HG02981 (cell line): ENCODE measurements at regions not wholly inside any gene's neighbourhood (a gene's known extent, or its start where the extent isn't known, plus 50 kb on each side); places are given as distances from the start of the nearest gene placed in this dataset.

Experiments used
- ATAC-seq: cut with Tn5 transposase; IDR thresholded peaks from one replicate; pipeline ENCODE4 v1.9.1; 2021; ENCODE audit warnings: mild to moderate bottlenecking, moderate library complexity; ENCODE audit not compliant: unreplicated experiment

DNA sequence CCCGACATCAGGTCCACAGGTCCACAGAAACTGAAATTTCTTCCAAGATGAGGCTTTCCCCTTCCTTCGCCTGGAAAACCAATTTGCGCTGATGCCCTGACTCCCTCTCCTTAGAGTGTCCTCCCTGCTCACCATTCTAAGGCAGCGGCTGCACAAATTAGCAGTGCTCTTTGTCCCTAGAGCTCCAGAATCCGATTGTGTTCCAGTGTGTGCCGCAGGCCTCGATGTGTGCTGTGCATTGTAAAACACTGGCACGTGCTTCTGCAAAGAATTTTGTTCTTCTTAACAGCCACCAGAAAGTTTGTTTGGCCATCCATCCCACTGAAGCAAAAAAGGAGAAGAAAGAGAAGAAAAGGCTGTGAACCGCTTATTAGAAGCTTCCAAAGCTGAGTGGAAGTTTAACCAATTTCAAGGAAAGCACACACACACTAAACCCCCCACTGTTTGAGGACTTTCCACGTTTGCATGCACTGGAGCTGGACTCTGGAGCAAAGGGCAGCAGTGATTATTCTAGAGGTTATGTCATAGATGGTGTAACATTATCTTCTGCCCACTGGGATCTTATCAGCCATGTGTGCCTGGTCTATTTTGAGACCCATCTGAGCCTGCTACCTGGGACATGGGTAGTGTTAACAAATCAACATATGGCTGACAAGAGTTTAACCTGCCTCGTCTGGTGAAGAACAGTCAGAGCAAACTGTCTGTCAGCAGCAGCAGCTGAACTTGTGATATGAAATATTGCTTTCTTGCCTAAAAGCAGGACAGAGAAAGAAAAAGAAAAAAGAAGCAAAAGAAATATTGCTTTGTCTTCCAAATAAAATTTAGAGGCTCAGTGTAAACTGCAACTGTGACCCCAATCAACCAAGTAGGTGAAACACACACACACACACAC, 64.9 kb upstream of the RREB1 start:
- ATAC-seq, result no peak

DNA sequence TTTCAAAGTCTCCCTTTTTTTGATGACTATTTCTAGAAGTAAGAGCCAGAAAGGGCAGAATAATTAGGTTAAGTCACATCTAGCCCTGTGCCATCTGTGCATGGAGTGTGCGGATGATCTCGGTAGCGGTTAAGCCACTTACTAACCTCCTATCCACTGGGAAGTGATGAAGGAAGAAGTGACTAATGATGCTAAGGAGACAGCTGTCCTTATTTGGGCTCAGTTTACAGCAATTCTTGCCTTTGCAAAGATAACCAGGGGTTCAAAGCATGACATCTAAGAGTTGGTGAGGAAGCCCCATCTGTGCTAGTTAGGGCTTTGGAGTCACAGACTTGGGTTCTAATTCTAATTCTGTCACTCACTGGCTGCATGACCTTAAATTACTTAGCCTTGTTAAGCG, 62.4 kb upstream of the RREB1 start:
- no peak for ATAC-seq

DNA sequence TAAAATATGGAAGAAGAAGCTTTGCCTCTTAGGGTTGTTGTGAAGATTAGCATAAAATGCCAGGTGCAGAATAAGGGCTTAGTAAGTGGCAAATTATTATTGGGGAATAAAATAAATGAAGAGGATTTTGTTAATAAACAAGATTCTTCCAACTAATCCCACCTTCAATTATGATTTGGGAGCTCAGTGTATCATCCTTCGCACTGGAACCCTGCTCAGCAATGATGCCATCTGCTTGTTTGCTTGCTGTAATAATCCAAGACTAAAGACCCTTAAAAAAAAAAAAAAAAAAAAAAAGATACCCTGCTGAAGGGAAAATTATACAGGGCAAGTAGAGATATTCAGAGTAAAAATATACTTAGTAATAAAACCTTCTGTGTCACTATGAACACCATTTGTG, 62.0 kb upstream of the RREB1 start:
- no peak for ATAC-seq

DNA sequence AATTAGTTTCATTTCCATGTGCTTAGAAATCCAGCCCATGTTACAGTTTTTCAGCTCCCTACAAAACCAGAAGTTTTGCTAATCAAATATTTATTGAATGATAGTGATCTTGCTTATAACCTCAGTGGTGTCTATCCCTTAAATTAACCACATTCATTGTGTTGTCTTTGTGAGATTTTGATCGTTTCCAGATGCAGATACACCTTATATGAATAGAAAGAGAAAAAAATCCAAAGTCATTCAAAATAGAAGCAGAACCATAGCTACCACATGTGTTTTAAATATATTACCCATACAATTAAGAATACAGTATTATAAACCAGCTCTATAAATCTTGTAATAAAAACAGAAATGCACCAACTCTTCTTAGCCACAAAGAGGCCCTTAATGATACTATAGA, 60.6 kb upstream of the RREB1 start:
- ATAC-seq, result no peak

DNA sequence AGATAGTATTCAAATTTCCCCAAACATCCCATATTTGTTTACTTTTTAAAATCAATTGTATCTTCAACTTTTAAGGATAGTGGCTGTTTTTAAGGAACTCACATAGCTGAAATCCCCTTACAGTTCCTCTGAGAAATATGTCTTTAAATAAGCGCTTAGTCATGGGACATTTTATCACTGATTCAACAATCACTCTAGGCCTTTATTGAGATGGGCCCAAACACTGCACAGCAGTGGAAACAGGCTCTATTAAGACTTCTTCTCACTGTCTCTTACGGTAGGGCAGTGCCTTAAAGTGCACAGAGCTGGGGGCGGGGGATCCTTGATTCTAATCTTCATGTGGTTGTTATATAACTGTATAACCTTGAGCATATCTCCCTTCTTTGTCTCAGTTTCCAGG, 59.8 kb upstream of the RREB1 start:
- ATAC-seq, result no peak

DNA sequence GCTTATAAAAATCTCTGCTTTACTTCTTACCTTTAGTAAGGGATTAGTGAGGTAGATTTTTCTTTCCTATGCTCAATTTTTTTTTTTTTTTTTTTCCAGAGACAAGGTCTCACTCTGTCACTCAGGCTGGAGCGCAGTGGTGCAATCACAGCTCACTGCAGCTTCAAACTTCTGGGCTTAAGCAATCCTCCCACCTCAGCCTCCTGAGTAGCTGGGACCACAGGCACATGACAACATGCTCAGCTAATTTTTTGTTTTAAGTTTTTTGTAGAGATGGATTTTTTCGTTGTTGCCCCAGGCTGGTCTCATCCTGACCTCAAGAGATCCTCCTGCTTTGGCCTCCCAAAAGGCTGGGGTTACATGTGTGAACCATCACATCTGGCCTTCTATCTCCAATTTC, 58.9 kb upstream of the RREB1 start:
- ATAC-seq, result no peak

DNA sequence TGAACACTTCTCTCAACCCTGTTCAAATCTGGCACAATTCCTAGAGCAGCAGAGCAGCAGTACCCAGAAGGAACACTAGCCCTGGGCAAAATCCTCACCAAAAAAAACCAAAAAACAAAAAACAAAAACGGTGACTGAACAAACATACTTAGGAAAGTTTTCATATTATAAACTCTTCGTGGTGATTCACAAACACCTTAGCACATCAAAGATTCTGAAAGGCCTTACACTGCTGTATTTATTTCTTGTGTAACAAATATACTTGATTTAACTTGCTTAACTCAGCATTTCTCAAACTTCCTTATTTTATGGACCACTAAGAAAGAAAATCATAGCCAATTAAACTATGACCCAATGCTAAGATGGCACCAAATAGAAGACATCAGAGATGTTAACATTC, 57.8 kb upstream of the RREB1 start:
- ATAC-seq, result no peak

DNA sequence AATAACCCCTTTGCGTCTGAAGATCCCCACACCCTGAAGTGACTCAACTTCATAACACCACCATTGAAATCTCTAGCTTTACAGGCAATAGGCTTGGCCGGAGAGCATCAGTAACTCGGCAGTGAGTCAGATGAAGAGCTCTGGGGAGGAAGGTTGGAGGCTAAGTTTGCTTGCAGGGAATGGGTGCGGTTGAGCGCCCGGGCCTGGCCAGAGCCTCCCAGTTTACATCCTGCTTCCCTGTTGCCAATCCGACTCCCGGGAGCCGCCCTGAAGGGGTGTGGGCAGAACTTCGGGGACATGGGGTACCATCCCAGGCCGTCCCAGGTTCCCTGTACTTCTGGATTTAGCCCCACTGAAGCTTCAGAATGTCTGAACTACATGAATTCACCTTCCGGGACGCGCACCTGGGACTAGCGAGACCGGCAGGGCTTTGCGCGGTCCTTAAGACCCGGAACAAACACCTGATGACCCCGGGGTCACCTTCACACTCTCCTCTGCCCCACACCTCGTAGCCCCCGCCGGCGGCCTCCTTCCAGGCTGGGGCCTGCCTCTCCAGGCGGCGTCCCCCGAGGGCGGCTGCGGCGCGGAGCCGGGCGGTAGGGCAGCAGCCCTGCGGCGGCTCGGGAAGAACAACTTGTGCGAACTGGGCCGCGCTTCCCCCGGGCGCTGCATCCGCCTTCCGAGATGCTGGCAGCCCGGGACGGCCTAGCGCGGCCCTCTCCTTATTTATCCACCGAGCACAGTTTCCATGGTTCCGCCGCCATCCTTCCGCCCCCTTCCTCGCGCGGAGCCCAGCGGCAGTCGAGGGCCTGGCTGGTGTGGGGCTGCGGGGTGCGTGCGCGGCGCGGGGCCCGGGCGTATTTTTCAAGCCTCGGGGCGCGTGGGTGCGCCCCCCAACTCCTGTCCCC, 56.6 kb upstream of the RREB1 start:
- no peak for ATAC-seq

DNA sequence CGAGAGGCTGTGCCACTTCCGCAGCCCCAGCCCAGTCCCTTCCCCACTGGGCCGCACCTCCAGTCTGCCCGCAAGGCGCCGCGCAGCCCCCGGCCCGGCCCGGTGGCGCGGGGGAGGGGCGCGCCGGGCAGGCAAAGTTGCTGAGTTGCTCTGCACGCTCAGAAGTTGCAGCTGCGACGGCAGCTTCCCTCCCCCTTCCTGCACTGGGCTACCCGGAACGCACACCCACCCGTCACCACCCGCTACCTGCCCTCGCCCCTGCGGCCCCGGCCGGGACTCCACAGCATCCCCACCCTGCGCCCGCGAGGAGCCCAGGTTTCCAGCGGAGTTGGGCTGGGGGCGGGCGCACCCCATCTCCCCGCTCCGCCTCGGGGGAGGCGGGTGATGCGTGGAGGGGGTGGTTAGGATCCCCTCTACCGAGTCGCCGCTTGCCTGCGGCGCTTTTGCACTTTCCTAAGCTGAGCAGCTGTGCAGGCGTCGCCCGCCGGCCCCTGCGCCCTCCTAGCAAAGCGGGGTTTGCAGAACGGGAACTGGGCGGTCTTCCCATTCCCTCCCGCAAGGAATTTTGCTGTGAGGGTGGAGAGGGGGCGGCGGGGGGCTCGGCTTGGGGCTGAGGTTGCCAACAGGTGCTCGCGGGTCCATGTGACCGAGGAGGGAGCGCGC, 55.9 kb upstream of the RREB1 start:
- no peak for ATAC-seq

DNA sequence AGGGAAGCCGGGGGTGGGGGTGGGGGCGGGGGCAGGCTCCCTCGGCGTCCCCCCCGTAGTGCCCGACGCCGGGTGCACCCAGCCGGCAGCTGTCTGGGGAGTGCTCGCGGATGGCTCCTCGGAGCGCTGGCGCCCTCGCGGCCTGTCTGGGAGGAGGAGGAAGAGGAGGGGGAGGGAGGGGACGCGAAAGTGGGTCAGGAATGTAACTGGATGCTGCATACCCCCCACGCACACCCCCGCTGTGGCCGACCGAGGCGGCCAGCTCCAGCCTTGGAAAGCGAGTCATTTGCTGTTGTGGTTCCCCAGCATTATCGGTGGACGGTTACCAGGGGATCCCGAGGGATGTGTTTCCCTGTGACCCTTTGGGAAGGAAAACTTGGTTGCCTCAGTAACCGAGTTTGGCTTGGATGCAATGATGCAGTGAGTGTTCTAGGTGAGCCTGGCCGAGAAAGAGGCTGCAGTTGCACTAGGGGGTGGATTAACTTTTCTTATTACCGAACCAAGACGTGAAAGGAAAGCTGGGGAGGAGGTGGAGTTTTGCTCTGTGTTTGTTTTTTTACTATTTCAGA, 55.2 kb upstream of the RREB1 start:
- ATAC-seq, result no peak

DNA sequence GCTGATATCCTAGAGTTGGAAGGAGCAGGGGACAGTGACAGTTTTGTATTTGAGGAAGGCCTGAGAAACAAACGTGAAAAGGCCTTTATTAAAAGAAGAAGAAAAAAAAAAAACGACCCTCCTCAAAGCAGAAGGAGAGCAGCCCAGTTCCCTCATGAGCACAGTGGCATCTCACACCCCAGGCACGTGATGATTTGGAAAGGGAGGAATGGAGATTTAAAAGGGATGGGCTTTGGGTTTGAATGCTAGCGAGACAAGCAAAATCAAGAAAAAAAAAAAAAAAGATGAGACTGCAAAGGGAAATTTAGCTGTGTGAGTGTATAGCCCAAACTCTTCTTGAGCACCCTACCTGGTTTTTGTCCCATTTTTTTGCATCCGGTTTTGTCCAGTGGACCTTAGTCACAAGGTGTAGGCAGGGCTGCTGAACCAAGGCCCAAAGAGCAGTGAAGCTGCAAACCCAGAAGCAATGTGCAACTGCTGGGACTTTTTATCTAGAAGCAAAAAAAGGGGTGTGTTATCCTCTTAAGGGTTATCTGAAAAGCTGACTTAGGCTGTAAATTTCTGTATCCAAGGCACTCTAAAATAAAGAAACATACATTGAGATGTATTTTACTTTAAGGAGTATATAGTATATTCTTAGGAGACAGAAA, 54.5 kb upstream of the RREB1 start:
- no peak for ATAC-seq
